HCT116 (cell line): ENCODE measurements at regions not wholly inside any gene's neighbourhood (a gene's known extent, or its start where the extent isn't known, plus 50 kb on each side); places are given as distances from the start of the nearest gene placed in this dataset.

ENCODE experiments used
- ATAC-seq: fragments of 200-7000 bp; cut with Tn5 transposase; 2 replicates; pipeline ENCODE4 v1.9.1; 2020; ENCODE audit warnings: mild to moderate bottlenecking, moderate library complexity
- BruUV-seq: library from RNA; stranded (reverse); fragments of 400-500 nt; replicated peaks from 2 replicates; lab custom pipeline; 2021; lab: Mats Ljungman, UMichigan
- CTCF ChIA-PET: fragments of 300-600 bp; sonication (Branson Sonifier 250); formaldehyde crosslinking; loops from one replicate; lab custom pipeline; 2021; ENCODE audit warnings: antibody characterized with exemption; lab: Charles Lee
- POLR2A ChIA-PET: fragments of 300-600, 350-600 bp; sonication (Branson Sonifier 250); formaldehyde crosslinking; loops from one replicate; lab custom pipeline; 2021; ENCODE audit warnings: antibody characterized with exemption; lab: Charles Lee
- RAD21 ChIA-PET, 2 experiments: fragments of 300-600 bp; sonication (Branson Sonifier 250); formaldehyde crosslinking; loops; one replicate each; lab custom pipeline; 2023; ENCODE audit warnings: low total read pairs in 2 of 2; ENCODE audit not compliant: uncharacterized antibody in 2 of 2, unreplicated experiment in 2 of 2, low non-redundant PET in 1 of 2; lab: Charles Lee
- DNase-seq: peaks from one replicate; pipeline ENCODE4 v3.0.0-alpha.2; 2010; ENCODE audit warnings: low read depth, low spot score
- H2AFZ ChIP-seq: fragments of 200-600 bp; shearing (Covaris generic), sonication (generic); 2 replicates; pipeline ENCODE4 v1.6.1; 2017; ENCODE audit warnings: low read depth, mixed run types, mixed read lengths, antibody characterized with exemption, low read length; ENCODE audit not compliant: poor library complexity, severe bottlenecking
- H3K27ac ChIP-seq: 2 replicates; pipeline ENCODE4 v1.5.1; 2012; ENCODE audit warnings: low read depth, low read length
- H3K27me3 ChIP-seq: fragments of 200-600 bp; sonication (generic); 2 replicates; pipeline ENCODE4 v1.6.1; 2016; ENCODE audit warnings: mixed run types, low read length, mixed read lengths; ENCODE audit not compliant: insufficient read depth
- H3K36me3 ChIP-seq, 2 experiments: fragments of 200-500 bp in 1 of 2; fragments of 200-600 bp in 1 of 2; sonication (Bioruptor generic) in 1 of 2; sonication (generic) in 1 of 2; 2 replicates each; pipeline versions ENCODE4 v1.5.1 to v1.6.1; 2014 to 2016; ENCODE audit warnings: low read length in 2 of 2, inconsistent platforms in 1 of 2, mixed read lengths in 1 of 2, mixed run types in 1 of 2; ENCODE audit not compliant: insufficient read depth in 2 of 2, control insufficient read depth in 1 of 2
- H3K4me1 ChIP-seq, 2 experiments: fragments of 200-600 bp in 1 of 2; sonication (generic) in 1 of 2; 2 replicates each; pipeline versions ENCODE4 v1.5.1 to v1.6.1; 2012 to 2017; ENCODE audit warnings: low read length in 2 of 2, inconsistent platforms in 1 of 2, mild to moderate bottlenecking in 1 of 2, mixed read lengths in 1 of 2, mixed run types in 1 of 2, moderate library complexity in 1 of 2; ENCODE audit not compliant: insufficient read depth in 2 of 2, control insufficient read depth in 1 of 2
- H3K4me2 ChIP-seq: fragments of 200-600 bp; sonication (generic); 2 replicates; pipeline ENCODE4 v1.6.1; 2017; ENCODE audit warnings: mixed run types, low read length, mixed read lengths
- H3K4me3 ChIP-seq, 2 experiments: fragments of 200-600 bp in 1 of 2; sonication (generic) in 1 of 2; replicated peaks in 1 of 2; 2 replicates each; pipeline ENCODE4 v1.5.1; 2011 to 2016; ENCODE audit warnings: low read length in 2 of 2, control low read depth in 1 of 2, low read depth in 1 of 2, mild to moderate bottlenecking in 1 of 2, mixed read lengths in 1 of 2, mixed run types in 1 of 2
- H3K79me2 ChIP-seq: fragments of 200-600 bp; sonication (generic); 2 replicates; pipeline ENCODE4 v1.6.1; 2017; ENCODE audit warnings: mild to moderate bottlenecking, mixed run types, low read length, moderate library complexity, mixed read lengths; ENCODE audit not compliant: insufficient read depth
- H3K9ac ChIP-seq: fragments of 200-600 bp; sonication (generic); 2 replicates; pipeline ENCODE4 v1.6.1; 2016; ENCODE audit warnings: low read length, mixed read lengths
- H3K9me2 ChIP-seq: fragments of 200-600 bp; sonication (generic), shearing (Covaris generic); 2 replicates; pipeline ENCODE4 v1.6.1; 2017; ENCODE audit warnings: mixed run types, mild to moderate bottlenecking, moderate library complexity; ENCODE audit not compliant: insufficient read depth
- H3K9me3 ChIP-seq, 2 experiments: fragments of 200-500 bp in 1 of 2; fragments of 200-600 bp in 1 of 2; sonication (Bioruptor generic) in 1 of 2; sonication (generic) in 1 of 2; 2 replicates each; pipeline ENCODE4 v1.6.1; 2014 to 2017; ENCODE audit warnings: low read length in 2 of 2, mixed read lengths in 2 of 2, inconsistent platforms in 1 of 2, low read depth in 1 of 2, mild to moderate bottlenecking in 1 of 2, mixed run types in 1 of 2, moderate library complexity in 1 of 2; ENCODE audit not compliant: control insufficient read depth in 1 of 2, insufficient read depth in 1 of 2
- H4K20me1 ChIP-seq: fragments of 200-600 bp; sonication (generic), shearing (Covaris generic); 2 replicates; pipeline ENCODE4 v1.6.1; 2017; ENCODE audit warnings: mixed run types, mild to moderate bottlenecking, moderate library complexity; ENCODE audit not compliant: insufficient read depth
- CBX3 ChIP-seq: IDR thresholded peaks from 2 replicates; pipeline ENCODE4 v1.6.1; 2012; ENCODE audit warnings: low read depth
- EGR1 ChIP-seq: IDR thresholded peaks from 2 replicates; pipeline ENCODE4 v1.6.1; 2012; ENCODE audit warnings: low read depth
- ELF1 ChIP-seq: IDR thresholded peaks from 2 replicates; pipeline ENCODE4 v1.6.1; 2012; ENCODE audit warnings: low read depth, borderline replicate concordance
- EZH2 ChIP-seq: fragments of 200-600 bp; sonication (generic); IDR thresholded peaks from 2 replicates; pipeline ENCODE4 v1.6.1; 2017; ENCODE audit warnings: antibody characterized with exemption, mixed run types
- EZH2phosphoT487 ChIP-seq: fragments of 200-600 bp; IDR thresholded peaks from 2 replicates; pipeline ENCODE4 v1.6.1; 2018; ENCODE audit warnings: antibody characterized with exemption, borderline replicate concordance
- FOSL1 ChIP-seq: IDR thresholded peaks from 2 replicates; pipeline ENCODE4 v1.6.1; 2012; ENCODE audit warnings: low read depth
- MAX ChIP-seq: IDR thresholded peaks from 2 replicates; pipeline ENCODE4 v1.6.1; 2012
- POLR2AphosphoS5 ChIP-seq: IDR thresholded peaks from 2 replicates; pipeline ENCODE4 v1.6.1; 2011; ENCODE audit warnings: mild to moderate bottlenecking, low read depth, low read length, moderate library complexity
- RAD21 ChIP-seq: IDR thresholded peaks from 2 replicates; pipeline ENCODE4 v1.6.1; 2012; ENCODE audit warnings: low read depth, mild to moderate bottlenecking
- SRF ChIP-seq: IDR thresholded peaks from 2 replicates; pipeline ENCODE4 v1.6.1; 2012; ENCODE audit warnings: low read depth
- TCF7L2 ChIP-seq: IDR thresholded peaks from 2 replicates; pipeline ENCODE4 v1.7.0; 2011; ENCODE audit warnings: borderline replicate concordance, inconsistent platforms; ENCODE audit not compliant: insufficient read depth, insufficient read length; ENCODE audit errors: extremely low read depth
- YY1 ChIP-seq: IDR thresholded peaks from 2 replicates; pipeline ENCODE4 v1.6.1; 2011; ENCODE audit warnings: low read length, low read depth, moderate library complexity, mild to moderate bottlenecking; ENCODE audit not compliant: insufficient replicate concordance; ENCODE audit errors: extremely low read depth
- ZFX ChIP-seq: fragments of 450-650 bp; IDR thresholded peaks from 2 replicates; pipeline ENCODE4 v1.6.1; 2017
- ZNF274 ChIP-seq: fragments of 200-500 bp; sonication (Bioruptor generic); IDR thresholded peaks from 2 replicates; pipeline ENCODE4 v1.6.1; 2014; ENCODE audit warnings: mild to moderate bottlenecking, low read depth, low read length, inconsistent platforms
- intact Hi-C: fragments of 100-400 bp; cut with micrococcal nuclease; formaldehyde crosslinking; loops from 2 replicates; pipeline ENCODE4 v1.10.0; 2022
- TF ChIP-seq, protein P1 (sequence below): IDR thresholded peaks from 2 replicates; pipeline ENCODE4 v1.6.1; 2012; ENCODE audit warnings: low read depth
- TF ChIP-seq, protein P2 (sequence below), 3 experiments: fragments of 200-600 bp in 1 of 3; sonication (generic) in 1 of 3; IDR thresholded peaks in 2 of 3; conservative IDR thresholded peaks in 1 of 3; 2 replicates each; pipeline ENCODE4 v1.5.1; 2012 to 2017; ENCODE audit warnings: low read depth in 2 of 3, low read length in 2 of 3, antibody characterized with exemption in 1 of 3, borderline replicate concordance in 1 of 3, control low read depth in 1 of 3, mild to moderate bottlenecking in 1 of 3, mixed read lengths in 1 of 3, mixed run types in 1 of 3, moderate library complexity in 1 of 3; ENCODE audit not compliant: insufficient read depth in 1 of 3

DNA sequence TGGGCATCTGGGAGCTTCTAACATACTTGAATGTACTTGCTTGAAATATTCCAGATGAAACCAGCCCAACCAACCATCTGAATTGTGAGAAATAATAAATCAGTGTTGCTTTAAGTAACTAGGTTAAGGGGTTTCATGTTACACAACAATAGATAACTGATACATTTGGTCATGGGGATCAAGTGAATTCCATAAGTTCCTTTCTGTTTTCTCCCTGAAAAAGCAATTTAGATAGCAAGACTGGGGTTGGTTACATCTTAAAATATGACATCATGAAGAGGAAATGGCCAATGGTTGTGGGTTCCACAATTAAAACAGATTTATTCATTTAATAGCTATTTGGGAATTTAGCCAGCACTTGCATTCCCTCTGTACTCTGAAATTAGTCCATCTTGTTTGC is 559.7 kb downstream of the TLR4 start:
- Histone ChIP-seq H3K79me2 (no peaks in the 10 kb centered on the region), H3K9me3 (peaks cover 10 to 17% of the 10 kb centered on the region in 2 experiments; a peak in 2 of 4 replicates), H3K9ac (no peak overlapping the region), H3K36me3 (no peaks in the 10 kb centered on the region), H3K4me2 (no peak overlapping the region), H3K27me3 (no peaks in the 10 kb centered on the region), H2AFZ (no peak overlapping the region), H3K4me1 (no peaks in the 10 kb centered on the region), H3K27ac (no peak overlapping the region), H3K9me2 (no peaks in the 10 kb centered on the region), H3K4me3 (no peak overlapping the region), H4K20me1 (no peaks in the 10 kb centered on the region)
- intact Hi-C loops = no loop called here
- ChIA-PET CTCF (no interaction called here), POLR2A (no interaction called here), RAD21 (no interaction called here)
- BruUV-seq = no TSS peak
- DNase-seq (no peak), ATAC-seq (no peak)
- TF ChIP-seq FOSL1 = no peak

DNA sequence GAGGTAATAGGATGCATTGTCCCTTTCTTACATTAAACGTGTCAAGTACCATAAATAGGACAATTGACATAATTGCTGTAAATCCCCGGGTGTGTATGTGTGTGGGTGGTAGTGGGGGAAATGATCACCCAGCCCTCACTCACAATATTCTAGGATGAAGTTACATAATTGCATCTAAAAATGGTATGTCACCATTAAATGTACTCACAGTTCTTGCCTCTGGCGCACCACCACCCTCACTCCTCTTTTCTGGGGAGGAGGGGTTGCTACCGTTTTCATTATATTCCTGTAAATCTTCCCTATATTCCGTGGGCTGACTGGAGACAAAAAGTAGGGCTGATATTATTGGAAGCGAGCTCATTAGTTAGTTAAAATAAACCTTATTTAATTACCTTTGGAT is 563.8 kb downstream of the TLR4 start:
- no peak overlapping the region for H3K4me2 ChIP-seq
- no peaks in the 10 kb centered on the region for H3K4me1 ChIP-seq
- ChIA-PET POLR2A (no interaction called here), CTCF (no interaction called here), RAD21 (no interaction called here)
- H3K36me3 ChIP-seq = no peaks in the 10 kb centered on the region
- intact Hi-C loops = no loop called here
- no peaks in the 10 kb centered on the region for H3K27me3 ChIP-seq
- H2AFZ ChIP-seq = no peak overlapping the region
- no peaks in the 10 kb centered on the region for H3K9me2 ChIP-seq
- H3K9me3 ChIP-seq = peaks cover 21% of the 10 kb centered on the region in 2 experiments; a peak in 3 of 4 replicates
- no peak for ATAC-seq
- DNase-seq = no peak
- H3K27ac ChIP-seq = no peak overlapping the region
- H3K9ac ChIP-seq = no peak overlapping the region
- BruUV-seq = no TSS peak
- H3K4me3 ChIP-seq = no peak overlapping the region
- H3K79me2 ChIP-seq = no peaks in the 10 kb centered on the region
- no peaks in the 10 kb centered on the region for H4K20me1 ChIP-seq
- no peak for TF ChIP-seq ZFX
- TF ChIP-seq ZNF274 = no peak
- TF ChIP-seq RAD21 = no peak
- TF ChIP-seq EGR1 = no peak
- TF ChIP-seq EZH2 = no peak
- TF ChIP-seq YY1 = no peak
- no peak for TF ChIP-seq MAX
- no peak for TF ChIP-seq POLR2AphosphoS5
- TF ChIP-seq CBX3 = no peak
- no peak for TF ChIP-seq FOSL1
- TF ChIP-seq, protein P1, sequence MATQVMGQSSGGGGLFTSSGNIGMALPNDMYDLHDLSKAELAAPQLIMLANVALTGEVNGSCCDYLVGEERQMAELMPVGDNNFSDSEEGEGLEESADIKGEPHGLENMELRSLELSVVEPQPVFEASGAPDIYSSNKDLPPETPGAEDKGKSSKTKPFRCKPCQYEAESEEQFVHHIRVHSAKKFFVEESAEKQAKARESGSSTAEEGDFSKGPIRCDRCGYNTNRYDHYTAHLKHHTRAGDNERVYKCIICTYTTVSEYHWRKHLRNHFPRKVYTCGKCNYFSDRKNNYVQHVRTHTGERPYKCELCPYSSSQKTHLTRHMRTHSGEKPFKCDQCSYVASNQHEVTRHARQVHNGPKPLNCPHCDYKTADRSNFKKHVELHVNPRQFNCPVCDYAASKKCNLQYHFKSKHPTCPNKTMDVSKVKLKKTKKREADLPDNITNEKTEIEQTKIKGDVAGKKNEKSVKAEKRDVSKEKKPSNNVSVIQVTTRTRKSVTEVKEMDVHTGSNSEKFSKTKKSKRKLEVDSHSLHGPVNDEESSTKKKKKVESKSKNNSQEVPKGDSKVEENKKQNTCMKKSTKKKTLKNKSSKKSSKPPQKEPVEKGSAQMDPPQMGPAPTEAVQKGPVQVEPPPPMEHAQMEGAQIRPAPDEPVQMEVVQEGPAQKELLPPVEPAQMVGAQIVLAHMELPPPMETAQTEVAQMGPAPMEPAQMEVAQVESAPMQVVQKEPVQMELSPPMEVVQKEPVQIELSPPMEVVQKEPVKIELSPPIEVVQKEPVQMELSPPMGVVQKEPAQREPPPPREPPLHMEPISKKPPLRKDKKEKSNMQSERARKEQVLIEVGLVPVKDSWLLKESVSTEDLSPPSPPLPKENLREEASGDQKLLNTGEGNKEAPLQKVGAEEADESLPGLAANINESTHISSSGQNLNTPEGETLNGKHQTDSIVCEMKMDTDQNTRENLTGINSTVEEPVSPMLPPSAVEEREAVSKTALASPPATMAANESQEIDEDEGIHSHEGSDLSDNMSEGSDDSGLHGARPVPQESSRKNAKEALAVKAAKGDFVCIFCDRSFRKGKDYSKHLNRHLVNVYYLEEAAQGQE = no peak
- TF ChIP-seq TCF7L2 = no peak
- TF ChIP-seq SRF = no peak
- TF ChIP-seq, protein P2, sequence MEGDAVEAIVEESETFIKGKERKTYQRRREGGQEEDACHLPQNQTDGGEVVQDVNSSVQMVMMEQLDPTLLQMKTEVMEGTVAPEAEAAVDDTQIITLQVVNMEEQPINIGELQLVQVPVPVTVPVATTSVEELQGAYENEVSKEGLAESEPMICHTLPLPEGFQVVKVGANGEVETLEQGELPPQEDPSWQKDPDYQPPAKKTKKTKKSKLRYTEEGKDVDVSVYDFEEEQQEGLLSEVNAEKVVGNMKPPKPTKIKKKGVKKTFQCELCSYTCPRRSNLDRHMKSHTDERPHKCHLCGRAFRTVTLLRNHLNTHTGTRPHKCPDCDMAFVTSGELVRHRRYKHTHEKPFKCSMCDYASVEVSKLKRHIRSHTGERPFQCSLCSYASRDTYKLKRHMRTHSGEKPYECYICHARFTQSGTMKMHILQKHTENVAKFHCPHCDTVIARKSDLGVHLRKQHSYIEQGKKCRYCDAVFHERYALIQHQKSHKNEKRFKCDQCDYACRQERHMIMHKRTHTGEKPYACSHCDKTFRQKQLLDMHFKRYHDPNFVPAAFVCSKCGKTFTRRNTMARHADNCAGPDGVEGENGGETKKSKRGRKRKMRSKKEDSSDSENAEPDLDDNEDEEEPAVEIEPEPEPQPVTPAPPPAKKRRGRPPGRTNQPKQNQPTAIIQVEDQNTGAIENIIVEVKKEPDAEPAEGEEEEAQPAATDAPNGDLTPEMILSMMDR (IDR thresholded peaks at IDR 0.05 in 2 of 3, conservative IDR thresholded peaks at IDR 0.05 in 1 of 3; ENCODE audit: borderline replicate concordance in 1 of 3, insufficient read depth in 1 of 3, low read depth in 2 of 3, low read length in 2 of 3) = no peak
- TF ChIP-seq ELF1 = no peak
- TF ChIP-seq EZH2phosphoT487 = no peak
